ENCODE measurements at regions not wholly inside any gene's neighbourhood (a gene's known extent, or its start where the extent isn't known, plus 50 kb on each side); places are given as distances from the start of the nearest gene placed in this dataset.

DNA sequence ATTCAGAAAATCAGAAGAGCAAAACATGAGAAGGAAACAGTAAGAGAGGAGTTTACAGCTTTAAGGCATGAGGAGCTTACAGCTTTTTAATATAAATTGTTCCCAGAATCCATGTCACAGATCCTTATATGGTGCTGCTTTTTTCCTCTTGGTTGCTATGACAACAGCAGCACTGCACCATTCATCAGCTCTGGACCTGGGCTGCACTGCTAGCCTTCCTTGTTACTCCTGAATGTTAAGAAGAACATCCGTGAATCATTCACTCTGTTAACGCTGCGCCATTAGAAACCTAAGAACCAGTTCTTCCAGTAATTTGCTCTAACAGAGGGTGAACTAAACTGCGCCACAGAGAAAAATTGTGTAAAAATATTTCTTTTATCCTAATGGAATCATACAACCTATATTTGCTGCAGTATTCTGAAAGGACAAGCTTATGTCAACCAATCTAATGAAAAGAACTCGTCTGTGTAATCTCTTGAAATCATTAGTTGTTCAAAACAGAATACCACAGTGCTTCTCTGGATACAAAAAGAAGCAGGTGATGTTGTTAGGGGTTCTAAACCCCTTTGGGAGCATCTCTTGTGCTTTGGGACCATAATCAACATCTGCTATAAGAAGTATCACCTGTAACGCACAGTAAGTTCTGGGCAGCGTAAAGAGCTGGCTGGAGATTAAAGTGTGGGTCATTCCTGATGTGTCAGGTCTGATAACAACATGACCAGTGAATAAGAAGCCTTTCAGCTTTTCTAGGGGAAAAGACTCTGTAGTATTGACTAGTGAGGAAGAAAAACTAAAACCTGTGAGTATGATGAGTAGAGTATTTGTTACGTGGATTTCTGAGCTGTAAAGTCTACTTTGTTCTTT lies 151.2 kb downstream of the TANC2 start:
- Histone ChIP-seq H3K4me2 (ENCODE audit: low read length) (no peak overlapping the region), H4K20me1 (ENCODE audit: insufficient read depth, low read length) (no peaks in the 10 kb centered on the region), H3K9me3 (ENCODE audit: low read length) (no peaks in the 10 kb centered on the region), H3K27ac (ENCODE audit: low read depth, low read length, poor library complexity, severe bottlenecking) (no peak overlapping the region), H2AFZ (ENCODE audit: low read length) (no peak overlapping the region), H3K27me3 (ENCODE audit: insufficient read depth, low read length) (no peaks in the 10 kb centered on the region), H3K36me3 (ENCODE audit: insufficient read depth, low read length) (no peaks in the 10 kb centered on the region), H3K9me2 (ENCODE audit: low read depth, low read length) (no peaks in the 10 kb centered on the region), H3K4me1 (ENCODE audit: insufficient read depth, low read length, severe bottlenecking) (no peaks in the 10 kb centered on the region), H3F3A (ENCODE audit: insufficient read depth, low read length) (no peaks in the 10 kb centered on the region), H3K4me3 (ENCODE audit: low read depth, low read length, poor library complexity, severe bottlenecking) (no peak overlapping the region), H3K79me2 (ENCODE audit: insufficient read depth, low read length) (no peaks in the 10 kb centered on the region), H3K9ac (ENCODE audit: low read length) (no peak overlapping the region)
- TF ChIP-seq, protein P1, sequence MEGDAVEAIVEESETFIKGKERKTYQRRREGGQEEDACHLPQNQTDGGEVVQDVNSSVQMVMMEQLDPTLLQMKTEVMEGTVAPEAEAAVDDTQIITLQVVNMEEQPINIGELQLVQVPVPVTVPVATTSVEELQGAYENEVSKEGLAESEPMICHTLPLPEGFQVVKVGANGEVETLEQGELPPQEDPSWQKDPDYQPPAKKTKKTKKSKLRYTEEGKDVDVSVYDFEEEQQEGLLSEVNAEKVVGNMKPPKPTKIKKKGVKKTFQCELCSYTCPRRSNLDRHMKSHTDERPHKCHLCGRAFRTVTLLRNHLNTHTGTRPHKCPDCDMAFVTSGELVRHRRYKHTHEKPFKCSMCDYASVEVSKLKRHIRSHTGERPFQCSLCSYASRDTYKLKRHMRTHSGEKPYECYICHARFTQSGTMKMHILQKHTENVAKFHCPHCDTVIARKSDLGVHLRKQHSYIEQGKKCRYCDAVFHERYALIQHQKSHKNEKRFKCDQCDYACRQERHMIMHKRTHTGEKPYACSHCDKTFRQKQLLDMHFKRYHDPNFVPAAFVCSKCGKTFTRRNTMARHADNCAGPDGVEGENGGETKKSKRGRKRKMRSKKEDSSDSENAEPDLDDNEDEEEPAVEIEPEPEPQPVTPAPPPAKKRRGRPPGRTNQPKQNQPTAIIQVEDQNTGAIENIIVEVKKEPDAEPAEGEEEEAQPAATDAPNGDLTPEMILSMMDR (IDR thresholded peaks at IDR 0.05; ENCODE audit: low read length): no peak
- no peak for TF ChIP-seq EZH2 (IDR thresholded peaks at IDR 0.05; ENCODE audit: borderline replicate concordance, low read length)

DNA sequence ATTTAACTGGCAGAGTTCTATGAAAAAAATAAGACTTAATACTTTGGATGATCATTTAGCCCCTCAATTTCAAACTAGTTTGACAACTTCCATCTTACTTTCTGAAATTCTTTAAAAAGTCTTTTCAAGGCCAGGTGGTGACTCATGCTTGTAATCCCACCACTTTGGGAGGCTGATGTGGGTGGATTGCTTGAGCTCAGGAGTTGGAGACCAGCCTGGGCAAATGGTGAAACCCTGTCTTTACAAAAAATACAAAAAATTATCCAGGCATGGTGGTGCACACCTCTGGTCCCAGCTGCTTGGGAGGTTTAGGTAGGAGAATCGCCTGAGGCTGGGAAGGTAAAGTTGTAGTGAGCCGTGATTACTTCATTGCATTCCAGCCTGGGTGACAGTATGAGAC lies 154.4 kb downstream of the TANC2 start:
- no peak overlapping the region for H2AFZ ChIP-seq (ENCODE audit: low read length)
- H3K4me2 ChIP-seq (ENCODE audit: low read length): no peak overlapping the region
- peaks cover 3% of the 10 kb centered on the region; the same call in 1 of the 2 replicates for H3K27me3 ChIP-seq (ENCODE audit: insufficient read depth, low read length)
- H3K79me2 ChIP-seq (ENCODE audit: insufficient read depth, low read length): no peaks in the 10 kb centered on the region
- no peak overlapping the region for H3K4me3 ChIP-seq (ENCODE audit: low read depth, low read length, poor library complexity, severe bottlenecking)
- no peaks in the 10 kb centered on the region for H3K9me3 ChIP-seq (ENCODE audit: low read length)
- no peaks in the 10 kb centered on the region for H4K20me1 ChIP-seq (ENCODE audit: insufficient read depth, low read length)
- no peaks in the 10 kb centered on the region for H3K4me1 ChIP-seq (ENCODE audit: insufficient read depth, low read length, severe bottlenecking)
- H3K9ac ChIP-seq (ENCODE audit: low read length): no peak overlapping the region
- no peaks in the 10 kb centered on the region for H3K9me2 ChIP-seq (ENCODE audit: low read depth, low read length)
- H3F3A ChIP-seq (ENCODE audit: insufficient read depth, low read length): no peaks in the 10 kb centered on the region
- no peaks in the 10 kb centered on the region for H3K36me3 ChIP-seq (ENCODE audit: insufficient read depth, low read length)
- H3K27ac ChIP-seq (ENCODE audit: low read depth, low read length, poor library complexity, severe bottlenecking): no peak overlapping the region
- no peak for TF ChIP-seq EZH2 (IDR thresholded peaks at IDR 0.05; ENCODE audit: borderline replicate concordance, low read length)
- TF ChIP-seq, protein P1 (IDR thresholded peaks at IDR 0.05; ENCODE audit: low read length): no peak

DNA sequence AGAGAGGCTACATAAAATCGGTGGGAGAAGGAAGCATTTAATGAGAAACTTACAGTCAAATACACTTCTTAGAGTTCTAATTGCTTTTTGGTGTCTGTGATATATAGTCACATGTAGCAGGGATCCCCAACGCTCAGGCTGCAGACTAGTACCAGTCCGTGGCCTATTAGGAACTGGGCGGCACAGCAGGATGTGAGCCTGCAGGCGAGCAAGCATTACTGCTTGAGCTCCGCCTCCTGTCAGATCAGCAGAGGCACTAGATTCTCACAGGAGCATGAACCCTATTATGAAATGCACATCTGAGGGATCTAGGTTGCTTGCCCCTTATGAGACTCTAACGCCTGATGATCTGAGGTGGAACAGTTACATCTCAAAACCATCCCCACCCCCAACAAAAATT lies 158.5 kb downstream of the TANC2 start:
- TF ChIP-seq EZH2 (IDR thresholded peaks at IDR 0.05; ENCODE audit: borderline replicate concordance, low read length): no peak
- TF ChIP-seq, protein P1 (IDR thresholded peaks at IDR 0.05; ENCODE audit: low read length): no peak
- Histone ChIP-seq H2AFZ (ENCODE audit: low read length) (no peak overlapping the region), H3K27me3 (ENCODE audit: insufficient read depth, low read length) (peaks cover 3% of the 10 kb centered on the region; the same call in 1 of the 2 replicates), H3K4me2 (ENCODE audit: low read length) (no peak overlapping the region), H3K27ac (ENCODE audit: low read depth, low read length, poor library complexity, severe bottlenecking) (no peak overlapping the region), H3K36me3 (ENCODE audit: insufficient read depth, low read length) (no peaks in the 10 kb centered on the region), H3K79me2 (ENCODE audit: insufficient read depth, low read length) (no peaks in the 10 kb centered on the region), H3K4me3 (ENCODE audit: low read depth, low read length, poor library complexity, severe bottlenecking) (no peak overlapping the region), H3K9me3 (ENCODE audit: low read length) (no peaks in the 10 kb centered on the region), H3K9ac (ENCODE audit: low read length) (no peak overlapping the region), H3F3A (ENCODE audit: insufficient read depth, low read length) (no peaks in the 10 kb centered on the region), H3K4me1 (ENCODE audit: insufficient read depth, low read length, severe bottlenecking) (no peaks in the 10 kb centered on the region), H4K20me1 (ENCODE audit: insufficient read depth, low read length) (no peaks in the 10 kb centered on the region), H3K9me2 (ENCODE audit: low read depth, low read length) (no peaks in the 10 kb centered on the region)
